HepG2 (cell line): ENCODE measurements at regions not wholly inside any gene's neighbourhood (a gene's known extent, or its start where the extent isn't known, plus 50 kb on each side); places are given as distances from the start of the nearest gene placed in this dataset.

ENCODE experiments used
- AHDC1 ChIP-seq: sonication (generic); formaldehyde crosslinking; IDR thresholded peaks from 2 replicates; pipeline ENCODE4 v1.5.1; 2020; ENCODE audit warnings: mild to moderate bottlenecking, missing genetic modification reagents, borderline replicate concordance
- FOXM1 ChIP-seq: sonication (generic); formaldehyde crosslinking; IDR thresholded peaks from 2 replicates; pipeline ENCODE4 v1.5.0; 2020; ENCODE audit warnings: missing genetic modification reagents
- HNF1A ChIP-seq, 2 experiments: sonication (generic) in 1 of 2; formaldehyde crosslinking in 1 of 2; IDR thresholded peaks; 2 replicates each; pipeline versions ENCODE4 v1.4.0 to v1.6.1; 2016 to 2020; ENCODE audit warnings: borderline replicate concordance in 1 of 2, low read depth in 1 of 2, mild to moderate bottlenecking in 1 of 2, missing genetic modification reagents in 1 of 2
- TCF7 ChIP-seq: sonication (generic); IDR thresholded peaks from 2 replicates; pipeline ENCODE4 v1.6.1; 2016; ENCODE audit warnings: antibody characterized with exemption, low read depth
- ZNF124 ChIP-seq: sonication (generic); formaldehyde crosslinking; IDR thresholded peaks from 2 replicates; pipeline ENCODE4 v1.4.0; 2020; ENCODE audit warnings: missing genetic modification reagents
- ZNF629 ChIP-seq: sonication (generic); formaldehyde crosslinking; conservative IDR thresholded peaks from 2 replicates; pipeline ENCODE4 v1.5.0; 2020; ENCODE audit warnings: missing genetic modification reagents

- TF ChIP-seq ZNF629 (no peak), AHDC1 (CRISPR knock-in tag) (no peak), FOXM1 (CRISPR knock-in tag) (no peak), TCF7 (no peak), HNF1A (IDR thresholded peaks at IDR 0.05; ENCODE audit: low read depth) (no peak), HNF1A (CRISPR knock-in tag; IDR thresholded peaks at IDR 0.05; ENCODE audit: borderline replicate concordance) (no peak), ZNF124 (CRISPR knock-in tag) (no peak)
Observed at GRCh38 chr7:25771491-25771890, 380.5 kb upstream of the NFE2L3 start (continued).
